ENCODE measurements at regions not wholly inside any gene's neighbourhood (a gene's known extent, or its start where the extent isn't known, plus 50 kb on each side); places are given as distances from the start of the nearest gene placed in this dataset.

DNA sequence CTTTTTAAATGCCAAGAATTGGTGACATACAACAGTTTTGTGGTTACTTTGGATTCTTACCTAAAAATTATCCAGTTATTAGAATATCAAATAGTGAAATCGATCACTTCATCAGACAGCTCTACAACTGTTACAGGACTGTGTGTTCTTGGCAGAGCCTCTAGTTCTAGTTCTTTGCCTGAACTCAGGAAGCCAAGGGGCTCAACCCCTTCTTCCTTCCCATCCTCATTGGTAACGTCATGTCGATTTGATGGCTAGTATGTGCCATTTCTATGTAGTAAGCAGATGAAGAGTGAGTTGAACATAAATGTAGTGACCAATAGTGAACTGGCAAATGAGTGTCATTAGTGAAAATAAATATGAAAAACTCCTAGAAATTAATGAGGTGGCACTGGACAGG is 59.4 kb upstream of the LIMCH1 start:
- TF ChIP-seq CTCF (IDR thresholded peaks at IDR 0.05; ENCODE audit: insufficient read depth, low read length), result no peak
- TF ChIP-seq, protein P1, sequence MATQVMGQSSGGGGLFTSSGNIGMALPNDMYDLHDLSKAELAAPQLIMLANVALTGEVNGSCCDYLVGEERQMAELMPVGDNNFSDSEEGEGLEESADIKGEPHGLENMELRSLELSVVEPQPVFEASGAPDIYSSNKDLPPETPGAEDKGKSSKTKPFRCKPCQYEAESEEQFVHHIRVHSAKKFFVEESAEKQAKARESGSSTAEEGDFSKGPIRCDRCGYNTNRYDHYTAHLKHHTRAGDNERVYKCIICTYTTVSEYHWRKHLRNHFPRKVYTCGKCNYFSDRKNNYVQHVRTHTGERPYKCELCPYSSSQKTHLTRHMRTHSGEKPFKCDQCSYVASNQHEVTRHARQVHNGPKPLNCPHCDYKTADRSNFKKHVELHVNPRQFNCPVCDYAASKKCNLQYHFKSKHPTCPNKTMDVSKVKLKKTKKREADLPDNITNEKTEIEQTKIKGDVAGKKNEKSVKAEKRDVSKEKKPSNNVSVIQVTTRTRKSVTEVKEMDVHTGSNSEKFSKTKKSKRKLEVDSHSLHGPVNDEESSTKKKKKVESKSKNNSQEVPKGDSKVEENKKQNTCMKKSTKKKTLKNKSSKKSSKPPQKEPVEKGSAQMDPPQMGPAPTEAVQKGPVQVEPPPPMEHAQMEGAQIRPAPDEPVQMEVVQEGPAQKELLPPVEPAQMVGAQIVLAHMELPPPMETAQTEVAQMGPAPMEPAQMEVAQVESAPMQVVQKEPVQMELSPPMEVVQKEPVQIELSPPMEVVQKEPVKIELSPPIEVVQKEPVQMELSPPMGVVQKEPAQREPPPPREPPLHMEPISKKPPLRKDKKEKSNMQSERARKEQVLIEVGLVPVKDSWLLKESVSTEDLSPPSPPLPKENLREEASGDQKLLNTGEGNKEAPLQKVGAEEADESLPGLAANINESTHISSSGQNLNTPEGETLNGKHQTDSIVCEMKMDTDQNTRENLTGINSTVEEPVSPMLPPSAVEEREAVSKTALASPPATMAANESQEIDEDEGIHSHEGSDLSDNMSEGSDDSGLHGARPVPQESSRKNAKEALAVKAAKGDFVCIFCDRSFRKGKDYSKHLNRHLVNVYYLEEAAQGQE (IDR thresholded peaks at IDR 0.05; ENCODE audit: insufficient replicate concordance, low read depth), result no peak

Measured in HL-60 (cell line).